Mesenchymal stem cell (in vitro differentiated cells and primary cell): ENCODE measurements at regions not wholly inside any gene's neighbourhood (a gene's known extent, or its start where the extent isn't known, plus 50 kb on each side); places are given as distances from the start of the nearest gene placed in this dataset.
A peak's percentile ranks its signal among the peaks of the same experiment; 100 is the strongest.

Source experiments
- DNase-seq: peaks from one replicate; pipeline ENCODE4 v3.0.0-alpha.2; 2013
- H2AFZ ChIP-seq: one replicate; pipeline ENCODE4 v1.6.1; 2013; ENCODE audit warnings: low read depth, mild to moderate bottlenecking, control low read depth, inconsistent platforms, low read length, moderate library complexity
- H2AK5ac ChIP-seq: 2 replicates; pipeline ENCODE4 v1.6.1; 2013; ENCODE audit warnings: low read length, moderate library complexity, mild to moderate bottlenecking, inconsistent platforms; ENCODE audit not compliant: severe bottlenecking
- H2BK120ac ChIP-seq: one replicate; pipeline ENCODE4 v1.6.1; 2013; ENCODE audit warnings: low read depth, mild to moderate bottlenecking, inconsistent platforms, low read length, moderate library complexity
- H2BK12ac ChIP-seq, 2 experiments: one replicate each; pipeline ENCODE4 v1.6.1; 2013; ENCODE audit warnings: inconsistent platforms in 2 of 2, low read length in 2 of 2, mild to moderate bottlenecking in 2 of 2, moderate library complexity in 2 of 2, control low read depth in 1 of 2
- H2BK15ac ChIP-seq: one replicate; pipeline ENCODE4 v1.6.1; 2013; ENCODE audit warnings: mild to moderate bottlenecking, low read depth, inconsistent platforms; ENCODE audit not compliant: poor library complexity, severe bottlenecking
- H2BK5ac ChIP-seq: 2 replicates; pipeline ENCODE4 v1.6.1; 2013; ENCODE audit warnings: low read depth, mild to moderate bottlenecking, low read length, control low read depth, inconsistent platforms; ENCODE audit not compliant: poor library complexity, severe bottlenecking
- H3K14ac ChIP-seq, 2 experiments: one replicate each; pipeline ENCODE4 v1.6.1; 2013; ENCODE audit warnings: inconsistent platforms in 2 of 2, low read length in 2 of 2, control low read depth in 1 of 2, mild to moderate bottlenecking in 1 of 2, moderate library complexity in 1 of 2
- H3K18ac ChIP-seq, 2 experiments: one replicate each; pipeline ENCODE4 v1.6.1; 2013; ENCODE audit warnings: inconsistent platforms in 2 of 2, low read length in 2 of 2, control low read depth in 1 of 2, low read depth in 1 of 2, mild to moderate bottlenecking in 1 of 2
- H3K23ac ChIP-seq, 2 experiments: one replicate each; pipeline ENCODE4 v1.6.1; 2013; ENCODE audit warnings: inconsistent platforms in 2 of 2, low read length in 2 of 2, mild to moderate bottlenecking in 2 of 2, moderate library complexity in 2 of 2, control low read depth in 1 of 2
- H3K27ac ChIP-seq: 2 replicates; pipeline ENCODE4 v1.5.1; 2013; ENCODE audit warnings: mild to moderate bottlenecking, moderate library complexity, low read length, control low read depth, inconsistent platforms; ENCODE audit not compliant: poor library complexity, severe bottlenecking
- H3K27me3 ChIP-seq, 2 experiments: 2 replicates each; pipeline versions ENCODE4 v1.6.1 to v1.7.0; 2013; ENCODE audit warnings: low read length in 2 of 2, mild to moderate bottlenecking in 2 of 2, moderate library complexity in 2 of 2, control low read depth in 1 of 2, inconsistent platforms in 1 of 2; ENCODE audit not compliant: control insufficient read depth in 1 of 2, insufficient read depth in 1 of 2
- H3K36me3 ChIP-seq, 2 experiments: 2 replicates each; pipeline versions ENCODE4 v1.6.1 to v1.7.0; 2013; ENCODE audit warnings: low read length in 2 of 2, control low read depth in 1 of 2, inconsistent platforms in 1 of 2, low read depth in 1 of 2, mild to moderate bottlenecking in 1 of 2; ENCODE audit not compliant: insufficient read depth in 2 of 2, control insufficient read depth in 1 of 2
- H3K4ac ChIP-seq, 2 experiments: one replicate each; pipeline ENCODE4 v1.6.1; 2013; ENCODE audit warnings: inconsistent platforms in 2 of 2, low read length in 2 of 2, mild to moderate bottlenecking in 2 of 2, moderate library complexity in 2 of 2, control low read depth in 1 of 2, low read depth in 1 of 2
- H3K4me1 ChIP-seq: 2 replicates; pipeline ENCODE4 v1.6.1; 2013; ENCODE audit warnings: low read depth, low read length, control low read depth; ENCODE audit not compliant: control insufficient read depth, insufficient read depth
- H3K4me2 ChIP-seq: 2 replicates; pipeline ENCODE4 v1.6.1; 2013; ENCODE audit warnings: low read length, mild to moderate bottlenecking, inconsistent platforms; ENCODE audit not compliant: poor library complexity, severe bottlenecking
- H3K4me3 ChIP-seq, 2 experiments: 2 replicates each; pipeline versions ENCODE4 v1.5.1 to v1.7.0; 2013; ENCODE audit warnings: low read length in 2 of 2, mild to moderate bottlenecking in 2 of 2, control low read depth in 1 of 2, low read depth in 1 of 2; ENCODE audit not compliant: insufficient read depth in 1 of 2
- H3K79me1 ChIP-seq: replicated peaks from 2 replicates; pipeline ENCODE4 v1.6.1; 2013; ENCODE audit warnings: mild to moderate bottlenecking, control low read depth, low read length, inconsistent platforms; ENCODE audit not compliant: poor library complexity, severe bottlenecking
- H3K9ac ChIP-seq: 2 replicates; pipeline ENCODE4 v1.7.0; 2013; ENCODE audit warnings: mild to moderate bottlenecking, low read length, moderate library complexity
- H3K9me3 ChIP-seq: 2 replicates; pipeline ENCODE4 v1.7.0; 2013; ENCODE audit warnings: mild to moderate bottlenecking, low read length; ENCODE audit not compliant: control insufficient read depth
- H4K8ac ChIP-seq: one replicate; pipeline ENCODE4 v1.6.1; 2013; ENCODE audit warnings: inconsistent platforms, mild to moderate bottlenecking, low read length, moderate library complexity
- H4K91ac ChIP-seq: one replicate; pipeline ENCODE4 v1.6.1; 2013; ENCODE audit warnings: mild to moderate bottlenecking, low read length, inconsistent platforms
- WGBS: methylation state at CpG from one replicate; pipeline ENCODE4 v1.1.7; 2013; ENCODE audit warnings: mixed read lengths; 5-methylcytosine and 5-hydroxymethylcytosine counted together

DNA sequence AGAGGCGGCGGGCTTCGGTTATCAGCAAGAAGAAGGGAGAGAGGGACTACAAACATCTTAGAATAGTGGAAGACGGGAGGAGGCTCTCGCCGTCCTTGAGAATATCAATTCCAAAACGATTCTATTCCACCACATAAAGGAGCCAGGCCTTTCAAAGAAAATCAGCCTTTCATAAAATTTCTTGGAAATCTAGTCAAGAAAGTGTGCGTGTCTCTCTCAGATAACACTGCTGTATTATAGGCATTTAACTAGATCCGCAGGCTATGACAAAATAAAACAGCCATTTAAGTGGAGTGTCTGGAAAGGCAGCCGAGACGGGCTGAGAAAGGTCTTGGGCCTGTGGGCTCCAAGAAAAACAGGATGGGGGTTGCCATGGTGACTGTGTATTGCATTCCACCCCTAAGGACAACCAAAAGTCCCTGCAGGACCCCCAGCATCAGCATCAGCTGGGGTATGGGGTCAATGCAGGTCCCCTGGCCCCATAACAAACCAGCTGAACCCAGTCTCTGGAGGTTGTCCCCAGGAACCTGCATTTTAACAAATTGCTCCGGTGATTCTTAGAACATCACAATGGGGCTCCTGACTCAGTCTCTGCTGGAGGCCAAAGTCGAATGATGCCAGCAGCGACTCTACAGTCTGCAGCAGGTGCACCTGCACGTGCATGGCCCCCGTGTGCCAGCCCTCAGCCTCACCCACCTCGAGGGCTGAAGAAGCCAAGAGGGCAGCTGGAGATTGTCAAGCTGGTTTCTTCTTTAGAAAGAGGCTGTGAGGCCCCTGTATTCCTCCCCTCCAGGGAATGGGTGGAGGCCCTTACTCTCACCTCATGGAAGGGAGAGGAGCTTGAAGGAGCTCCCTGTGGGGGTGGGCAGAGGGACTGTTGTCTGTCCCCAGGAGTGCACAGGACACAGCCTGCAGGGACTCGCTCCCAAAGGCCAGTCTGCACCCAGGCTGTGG is 287.4 kb downstream of the NPHP4 start:
- no peaks in the 10 kb centered on the region for H3K27me3 ChIP-seq
- no peak overlapping the region for H2AK5ac ChIP-seq
- no peak overlapping the region for H3K18ac ChIP-seq
- no peak overlapping the region for H2BK15ac ChIP-seq
- no peak overlapping the region for H4K8ac ChIP-seq
- WGBS: 71% methylated on average over 17 of the region's 18 CpGs
- no peak overlapping the region for H3K23ac ChIP-seq
- no peak for DNase-seq
- H3K27ac ChIP-seq: no peak overlapping the region
- no peak overlapping the region for H3K4me3 ChIP-seq
- H3K14ac ChIP-seq: no peak overlapping the region
- H2BK5ac ChIP-seq: no peak overlapping the region
- no peak overlapping the region for H3K4me2 ChIP-seq
- H3K9me3 ChIP-seq: no peaks in the 10 kb centered on the region
- no peak overlapping the region for H4K91ac ChIP-seq
- no peak overlapping the region for H3K4ac ChIP-seq
- no peak overlapping the region for H2BK12ac ChIP-seq
- H3K36me3 ChIP-seq: no peaks in the 10 kb centered on the region
- no peak overlapping the region for H3K9ac ChIP-seq
- H2BK120ac ChIP-seq: no peak overlapping the region
- no peaks in the 10 kb centered on the region for H3K79me1 ChIP-seq
- H2AFZ ChIP-seq: no peak overlapping the region
- no peaks in the 10 kb centered on the region for H3K4me1 ChIP-seq

GRCh38 chr1:5701642-5702041 is 290.6 kb downstream of the NPHP4 start:
- Histone ChIP-seq H3K4me2 (no peak overlapping the region), H3K18ac (no peak overlapping the region), H3K4me1 (no peaks in the 10 kb centered on the region), H2BK5ac (no peak overlapping the region), H3K4ac (no peak overlapping the region), H2BK120ac (no peak overlapping the region), H4K8ac (no peak overlapping the region), H2BK12ac (no peak overlapping the region), H3K9ac (no peak overlapping the region), H3K27me3 (no peaks in the 10 kb centered on the region), H3K14ac (no peak overlapping the region), H3K4me3 (no peak overlapping the region), H3K9me3 (no peaks in the 10 kb centered on the region), H3K36me3 (no peaks in the 10 kb centered on the region), H2AFZ (no peak overlapping the region), H3K23ac (no peak overlapping the region), H3K79me1 (no peaks in the 10 kb centered on the region), H4K91ac (no peak overlapping the region), H2BK15ac (no peak overlapping the region), H2AK5ac (no peak overlapping the region), H3K27ac (no peak overlapping the region)
- DNase-seq: no peak
- WGBS: 83% methylated on average over 4 of the region's 4 CpGs

- Histone ChIP-seq H3K4me2 (no peak overlapping the region), H2AFZ (no peak overlapping the region), H3K9me3 (no peaks in the 10 kb centered on the region), H2AK5ac (no peak overlapping the region), H3K23ac (no peak overlapping the region), H3K18ac (no peak overlapping the region), H3K79me1 (no peaks in the 10 kb centered on the region), H2BK12ac (no peak overlapping the region), H3K27ac (no peak overlapping the region), H3K27me3 (no peaks in the 10 kb centered on the region), H3K14ac (no peak overlapping the region), H3K36me3 (no peaks in the 10 kb centered on the region), H2BK120ac (no peak overlapping the region), H2BK15ac (no peak overlapping the region), H4K8ac (no peak overlapping the region), H3K9ac (no peak overlapping the region), H3K4ac (no peak overlapping the region), H3K4me1 (no peaks in the 10 kb centered on the region), H2BK5ac (no peak overlapping the region), H4K91ac (no peak overlapping the region), H3K4me3 (no peak overlapping the region)
- no peak for DNase-seq
- WGBS: 69% methylated on average over 8 of the region's 9 CpGs
Observed at GRCh38 chr1:5693568-5693967, 298.7 kb downstream of the NPHP4 start.

DNA sequence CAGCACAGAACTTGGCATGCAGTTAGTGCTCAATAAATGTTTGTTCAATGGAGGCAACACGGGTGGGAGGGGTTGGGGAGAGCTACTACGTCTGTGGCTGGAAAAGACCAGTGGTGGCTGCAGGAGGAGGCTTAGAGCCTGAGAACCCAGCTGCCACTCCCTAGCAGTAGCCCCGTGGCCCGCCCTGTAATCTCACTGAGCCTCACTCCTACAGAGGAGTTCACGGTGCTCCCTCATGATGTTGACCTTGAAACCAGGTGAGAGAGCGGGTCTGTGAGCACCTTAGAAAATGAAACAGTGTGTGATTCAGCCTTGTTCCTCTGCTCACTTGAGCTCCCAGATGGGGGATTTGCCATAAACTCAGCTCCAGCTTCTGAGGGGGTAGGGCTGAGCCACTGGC is 299.6 kb downstream of the NPHP4 start:
- Histone ChIP-seq H3K36me3 (no peaks in the 10 kb centered on the region), H3K4me1 (no peaks in the 10 kb centered on the region), H3K14ac (no peak overlapping the region), H3K27me3 (no peaks in the 10 kb centered on the region), H4K91ac (no peak overlapping the region), H3K18ac (no peak overlapping the region), H3K4me3 (peak overlapping the region in 1 of 2 experiments; percentile 39), H2BK120ac (no peak overlapping the region), H3K23ac (no peak overlapping the region), H2BK12ac (no peak overlapping the region), H4K8ac (no peak overlapping the region), H3K27ac (no peak overlapping the region), H2AFZ (no peak overlapping the region), H3K9me3 (no peaks in the 10 kb centered on the region), H2AK5ac (no peak overlapping the region), H2BK5ac (no peak overlapping the region), H3K79me1 (no peaks in the 10 kb centered on the region), H3K4ac (no peak overlapping the region), H3K4me2 (no peak overlapping the region), H3K9ac (no peak overlapping the region), H2BK15ac (no peak overlapping the region)
- 84% methylated on average over 6 of the region's 6 CpGs for WGBS
- no peak for DNase-seq
